LNCAP (cell line): ENCODE measurements at regions not wholly inside any gene's neighbourhood (a gene's known extent, or its start where the extent isn't known, plus 50 kb on each side); places are given as distances from the start of the nearest gene placed in this dataset.

Source experiments
- TF ChIP-seq, protein P1 (sequence below): fragments of 450-650 bp; IDR thresholded peaks from 2 replicates; pipeline ENCODE4 v1.5.1; 2017; ENCODE audit warnings: mild to moderate bottlenecking

DNA sequence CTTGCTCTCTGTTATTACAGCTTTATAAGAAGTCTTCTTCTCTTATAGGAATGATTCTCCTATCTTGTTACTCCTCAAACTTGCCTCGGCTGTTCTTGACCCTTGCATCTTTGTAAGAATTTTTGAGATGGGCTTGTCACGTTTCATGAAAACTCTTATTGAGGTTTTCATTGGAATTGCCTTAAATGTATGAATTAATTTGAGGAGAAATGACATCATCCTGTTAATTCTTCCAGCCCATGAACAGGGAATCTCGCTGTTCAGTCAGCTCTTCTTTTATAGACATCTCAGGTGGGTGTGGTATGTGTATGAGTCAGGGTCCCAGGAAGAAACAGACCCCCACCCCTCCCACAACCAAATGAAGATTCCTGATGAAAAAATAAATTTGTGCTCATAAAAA is 107.1 kb upstream of the MYL2 start:
- TF ChIP-seq, protein P1, sequence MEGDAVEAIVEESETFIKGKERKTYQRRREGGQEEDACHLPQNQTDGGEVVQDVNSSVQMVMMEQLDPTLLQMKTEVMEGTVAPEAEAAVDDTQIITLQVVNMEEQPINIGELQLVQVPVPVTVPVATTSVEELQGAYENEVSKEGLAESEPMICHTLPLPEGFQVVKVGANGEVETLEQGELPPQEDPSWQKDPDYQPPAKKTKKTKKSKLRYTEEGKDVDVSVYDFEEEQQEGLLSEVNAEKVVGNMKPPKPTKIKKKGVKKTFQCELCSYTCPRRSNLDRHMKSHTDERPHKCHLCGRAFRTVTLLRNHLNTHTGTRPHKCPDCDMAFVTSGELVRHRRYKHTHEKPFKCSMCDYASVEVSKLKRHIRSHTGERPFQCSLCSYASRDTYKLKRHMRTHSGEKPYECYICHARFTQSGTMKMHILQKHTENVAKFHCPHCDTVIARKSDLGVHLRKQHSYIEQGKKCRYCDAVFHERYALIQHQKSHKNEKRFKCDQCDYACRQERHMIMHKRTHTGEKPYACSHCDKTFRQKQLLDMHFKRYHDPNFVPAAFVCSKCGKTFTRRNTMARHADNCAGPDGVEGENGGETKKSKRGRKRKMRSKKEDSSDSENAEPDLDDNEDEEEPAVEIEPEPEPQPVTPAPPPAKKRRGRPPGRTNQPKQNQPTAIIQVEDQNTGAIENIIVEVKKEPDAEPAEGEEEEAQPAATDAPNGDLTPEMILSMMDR: no peak

DNA sequence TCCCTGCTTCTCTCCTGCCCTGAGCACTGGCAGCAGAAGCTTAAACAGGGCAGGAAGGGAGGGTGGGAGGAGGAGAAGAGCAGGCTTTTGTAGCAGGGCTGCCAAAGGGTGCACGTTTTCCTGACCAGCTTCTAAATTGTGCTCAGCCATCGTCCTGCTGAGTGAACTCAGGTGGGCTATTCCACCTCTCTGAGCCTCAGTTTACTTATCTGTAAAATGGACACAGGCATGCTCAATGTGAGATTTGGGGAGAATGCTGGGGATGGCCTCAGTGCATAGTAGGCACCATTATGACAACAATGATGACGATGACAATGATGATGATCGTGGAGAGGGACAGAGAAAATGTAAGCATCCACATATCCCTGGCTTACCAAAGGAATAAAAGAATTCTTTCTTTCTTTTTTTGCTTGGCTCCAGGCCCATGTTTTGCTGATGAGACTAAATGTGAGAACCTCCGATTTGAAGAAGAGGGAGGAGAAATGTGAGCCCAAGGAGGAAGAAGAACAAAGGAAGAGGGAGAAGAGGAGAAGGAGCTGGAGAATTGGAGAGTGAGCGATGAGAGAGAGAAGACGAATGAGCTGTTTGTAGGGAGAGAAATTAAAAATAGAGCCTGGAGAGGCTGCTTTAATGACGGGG is 105.5 kb upstream of the MYL2 start:
- TF ChIP-seq, protein P1: no peak

DNA sequence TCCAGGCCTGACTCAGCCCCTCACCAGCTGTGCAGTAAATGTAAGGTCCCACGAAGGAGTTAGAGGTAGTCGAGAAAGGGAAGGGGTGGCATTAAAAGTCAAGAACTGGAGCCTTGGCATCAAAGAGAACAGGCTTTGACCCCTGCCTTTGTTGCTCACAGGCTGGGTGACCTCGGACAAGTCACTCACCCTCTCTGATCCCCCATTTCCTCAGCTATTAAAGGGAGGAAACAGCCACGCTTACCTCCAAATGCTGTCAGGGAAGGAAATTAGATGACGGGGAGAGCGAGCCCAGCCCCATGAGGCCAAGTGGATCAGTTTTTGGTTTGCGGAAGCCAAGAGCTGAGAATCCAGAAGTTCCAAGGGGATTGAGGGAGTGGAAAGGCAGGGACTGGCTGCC is 104.9 kb upstream of the MYL2 start:
- TF ChIP-seq, protein P1: no peak

GRCh38 chr12:111024205-111024801 is 103.9 kb upstream of the MYL2 start:
- TF ChIP-seq, protein P1: peak; percentile 91

DNA sequence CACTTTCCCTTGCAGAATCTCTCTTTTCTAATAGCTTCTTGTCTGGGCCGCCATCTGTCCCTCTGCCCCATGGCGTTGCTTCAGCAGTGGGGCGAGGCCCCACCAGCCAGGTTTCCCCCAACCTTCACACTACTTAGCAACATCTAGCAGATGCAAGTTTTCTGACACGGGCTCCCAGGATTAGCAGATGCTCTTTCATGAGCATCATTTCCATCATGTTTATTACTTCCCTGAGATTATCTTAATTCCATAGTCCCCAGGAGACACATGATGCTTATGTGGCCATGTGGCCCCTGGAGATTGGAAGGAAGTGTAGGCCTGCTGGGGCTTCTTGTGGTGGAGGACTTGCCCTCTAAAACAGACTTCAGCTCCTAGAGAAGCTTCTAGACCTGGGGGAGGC is 102.0 kb upstream of the MYL2 start:
- TF ChIP-seq, protein P1: no peak

- TF ChIP-seq, protein P1: no peak
Observed at GRCh38 chr12:111014547-111014946, 94.2 kb upstream of the MYL2 start.

GRCh38 chr12:111012918-111013317 is 92.5 kb upstream of the MYL2 start:
- TF ChIP-seq, protein P1: no peak
